K562 (cell line): ENCODE measurements at regions not wholly inside any gene's neighbourhood (a gene's known extent, or its start where the extent isn't known, plus 50 kb on each side); places are given as distances from the start of the nearest gene placed in this dataset.

Experiments
- ATAC-seq: fragments of 200-7000 bp; cut with Tn5 transposase; 3 replicates; pipeline ENCODE4 v1.9.1; 2020; ENCODE audit warnings: moderate library complexity
- BruUV-seq: library from RNA; stranded (reverse); fragments of 400-500 nt; replicated peaks from 2 replicates; lab custom pipeline; 2021; lab: Mats Ljungman, UMichigan
- CTCF ChIA-PET: fragments of 300-600 bp; formaldehyde crosslinking; extraction: SDS; loops from one replicate; lab custom pipeline; 2021; ENCODE audit warnings: low intra/inter-chr PET ratio; lab: Yijun Ruan, JAX
- POLR2A ChIA-PET: fragments of 300-600, 350-650 bp; sonication (Branson Sonifier 250); formaldehyde crosslinking; extraction: SDS; loops from one replicate; lab custom pipeline; 2021; ENCODE audit warnings: antibody characterized with exemption, inconsistent platforms; lab: Yijun Ruan, JAX
- DNase-seq, 4 experiments: peaks; one replicate each; pipeline versions ENCODE4 v3.0.0 to v3.0.0-alpha.2; 2011 to 2018; ENCODE audit warnings: low spot score in 3 of 4, mixed read lengths in 3 of 4; ENCODE audit errors: extremely low read depth in 1 of 4
- FAIRE-seq: peaks from 2 replicates; lab custom pipeline; 2011; peaks lifted over from hg19 to GRCh38; lab: Jason Lieb, UNC
- H2AFZ ChIP-seq: 2 replicates; pipeline ENCODE4 v1.6.0; 2011; ENCODE audit warnings: low read depth, low read length, control low read depth, inconsistent platforms
- H3K27ac ChIP-seq: fragments of 200-600 bp; 3 replicates; pipeline ENCODE4 v1.8.0; 2011; ENCODE audit warnings: low read depth, mild to moderate bottlenecking, control low read depth, inconsistent platforms, low read length, moderate library complexity, mixed read lengths; ENCODE audit errors: extremely low read depth
- H3K27me3 ChIP-seq, 2 experiments: fragments of 300-600 bp in 1 of 2; 2 replicates in 1 of 2; 3 replicates in 1 of 2; pipeline versions ENCODE4 v1.6.0 to v1.8.0; 2011; ENCODE audit warnings: inconsistent platforms in 2 of 2, low read length in 2 of 2, mild to moderate bottlenecking in 1 of 2, mixed read lengths in 1 of 2, moderate library complexity in 1 of 2; ENCODE audit not compliant: control insufficient read depth in 2 of 2, insufficient read depth in 2 of 2
- H3K36me3 ChIP-seq: fragments of 300-600 bp; 3 replicates; pipeline ENCODE4 v1.8.0; 2011; ENCODE audit warnings: mild to moderate bottlenecking, low read length, inconsistent platforms; ENCODE audit not compliant: control insufficient read depth, insufficient read depth
- H3K4me1 ChIP-seq, 2 experiments: fragments of 200-600 bp in 1 of 2; replicated peaks in 1 of 2; 2 replicates in 1 of 2; 3 replicates in 1 of 2; pipeline versions ENCODE4 v1.5.1 to v1.8.0; 2011; ENCODE audit warnings: inconsistent platforms in 2 of 2, low read length in 2 of 2, mild to moderate bottlenecking in 1 of 2, mixed read lengths in 1 of 2, moderate library complexity in 1 of 2; ENCODE audit not compliant: control insufficient read depth in 2 of 2, insufficient read depth in 2 of 2
- H3K4me2 ChIP-seq: 2 replicates; pipeline ENCODE4 v1.6.1; 2011; ENCODE audit warnings: low read length, control low read depth, inconsistent platforms, mixed read lengths; ENCODE audit not compliant: insufficient read depth
- H3K4me3 ChIP-seq: fragments of 200-600 bp; sonication (generic), shearing (Covaris generic); 2 replicates; pipeline ENCODE4 v1.5.1; 2016; ENCODE audit warnings: control low read depth, inconsistent platforms
- H3K79me2 ChIP-seq: fragments of 200-600 bp; 3 replicates; pipeline ENCODE4 v1.8.0; 2011; ENCODE audit warnings: low read length, inconsistent platforms; ENCODE audit not compliant: control insufficient read depth, insufficient read depth
- H3K9ac ChIP-seq, 2 experiments: 2 replicates each; pipeline versions ENCODE4 v1.6.0 to v1.6.1; 2011; ENCODE audit warnings: low read depth in 2 of 2, low read length in 2 of 2, control low read depth in 1 of 2, inconsistent platforms in 1 of 2, mild to moderate bottlenecking in 1 of 2, mixed read lengths in 1 of 2; ENCODE audit not compliant: insufficient read depth in 1 of 2
- H3K9me1 ChIP-seq: one replicate; pipeline ENCODE4 v1.6.0; 2011; ENCODE audit warnings: inconsistent platforms, mild to moderate bottlenecking, low read length, moderate library complexity; ENCODE audit not compliant: control insufficient read depth, insufficient read depth
- H3K9me3 ChIP-seq: replicated peaks from 2 replicates; pipeline ENCODE4 v1.5.1; 2011; ENCODE audit warnings: low read depth, low read length, inconsistent platforms; ENCODE audit not compliant: control insufficient read depth, insufficient read depth
- H4K20me1 ChIP-seq: replicated peaks from 2 replicates; pipeline ENCODE4 v1.6.1; 2011; ENCODE audit warnings: low read length, inconsistent platforms, mixed read lengths; ENCODE audit not compliant: control insufficient read depth, insufficient read depth
- ADNP ChIP-seq: fragments of 200-800 bp; sonication (Bioruptor generic); IDR thresholded peaks from 2 replicates; pipeline ENCODE4 v1.6.1; 2016; ENCODE audit warnings: missing genetic modification characterization, missing compliant biosample characterization
- FOXA3 ChIP-seq, 2 experiments: fragments of 450-650 bp in 1 of 2; sonication (generic) in 1 of 2; formaldehyde crosslinking; IDR thresholded peaks in 1 of 2; conservative IDR thresholded peaks in 1 of 2; 2 replicates each; pipeline versions ENCODE4 v1.4.0 to v1.8.0; 2020 to 2022; ENCODE audit warnings: mild to moderate bottlenecking in 2 of 2, missing genetic modification reagents in 1 of 2
- GATA2 ChIP-seq: sonication (generic); formaldehyde crosslinking; IDR thresholded peaks from 2 replicates; pipeline ENCODE4 v1.4.0; 2020; ENCODE audit warnings: mild to moderate bottlenecking, missing genetic modification reagents
- GTF2E2 ChIP-seq: fragments of 200-800 bp; sonication (Bioruptor generic); IDR thresholded peaks from 2 replicates; pipeline ENCODE4 v1.6.1; 2016; ENCODE audit warnings: missing genetic modification characterization, missing compliant biosample characterization
- HDAC3 ChIP-seq: fragments of 450-650 bp; IDR thresholded peaks from 2 replicates; pipeline ENCODE4 v1.6.1; 2018; ENCODE audit warnings: borderline replicate concordance, mild to moderate bottlenecking, moderate library complexity; ENCODE audit not compliant: partially characterized antibody
- KAT2B ChIP-seq: IDR thresholded peaks from one replicate; pipeline ENCODE4 v1.6.1; 2012; ENCODE audit warnings: low read depth, mild to moderate bottlenecking, control low read depth, inconsistent platforms, low read length, moderate library complexity
- KHSRP ChIP-seq: fragments of 450-650 bp; IDR thresholded peaks from 2 replicates; pipeline ENCODE4 v1.6.1; 2017
- MTA2 ChIP-seq: fragments of 450-650 bp; IDR thresholded peaks from 2 replicates; pipeline ENCODE4 v1.6.1; 2016; ENCODE audit warnings: low read depth
- PCBP2 ChIP-seq: fragments of 200-400 bp; formaldehyde crosslinking; IDR thresholded peaks from 2 replicates; pipeline ENCODE4 v1.6.1; 2018; ENCODE audit warnings: low read length, low read depth, mild to moderate bottlenecking, moderate library complexity; ENCODE audit not compliant: poor library complexity, severe bottlenecking
- PHB2 ChIP-seq: fragments of 450-650 bp; IDR thresholded peaks from 2 replicates; pipeline ENCODE4 v1.6.1; 2017; ENCODE audit warnings: low read depth
- RNF2 ChIP-seq: sonication (generic); IDR thresholded peaks from 2 replicates; pipeline ENCODE4 v1.6.1; 2016
- TARDBP ChIP-seq: fragments of 450-650 bp; IDR thresholded peaks from 2 replicates; pipeline ENCODE4 v1.6.1; 2016
- ZC3H8 ChIP-seq: fragments of 450-650 bp; IDR thresholded peaks from 2 replicates; pipeline ENCODE4 v1.6.1; 2017
- ZNF785 ChIP-seq: fragments of 250-450 bp; sonication (Bioruptor Pico); IDR thresholded peaks from 2 replicates; pipeline ENCODE4 v1.4.0; 2020; ENCODE audit warnings: mild to moderate bottlenecking
- ZNF79 ChIP-seq: fragments of 250-450 bp; sonication (Bioruptor Pico); IDR thresholded peaks from 2 replicates; pipeline ENCODE4 v1.4.0; 2020; ENCODE audit warnings: low read depth, mild to moderate bottlenecking, moderate library complexity
- WGBS: fragments of 100-300 bp; shearing (Covaris generic); methylation state at CpG from one replicate; pipeline ENCODE4 v1.1.6; 2016; ENCODE audit warnings: low coverage, mixed read lengths; ENCODE audit not compliant: insufficient coverage; ENCODE audit errors: missing lambda C conversion rate; 5-methylcytosine and 5-hydroxymethylcytosine counted together
- in situ Hi-C: fragments of 300-500 bp; cut with MboI; formaldehyde crosslinking; loops from 4 replicates; pipeline ENCODE4 v1.15.0; 2018; ENCODE audit warnings: inconsistent platforms, mixed read lengths
- intact Hi-C: fragments of 100-400 bp; cut with micrococcal nuclease; formaldehyde crosslinking; loops from 2 replicates; pipeline ENCODE4 v1.14.2; 2022
- TF ChIP-seq, protein P1 (sequence below): fragments of 250-450 bp; sonication (Bioruptor Pico); IDR thresholded peaks from 2 replicates; pipeline ENCODE4 v1.5.0; 2021; ENCODE audit warnings: mild to moderate bottlenecking, moderate library complexity
- TF ChIP-seq, protein P2 (sequence below): sonication (generic); formaldehyde crosslinking; IDR thresholded peaks from 2 replicates; pipeline ENCODE4 v1.9.0; 2022; ENCODE audit warnings: mild to moderate bottlenecking, missing genetic modification reagents
- TF ChIP-seq, protein P3 (sequence below): fragments of 450-650 bp; formaldehyde crosslinking; IDR thresholded peaks from 2 replicates; pipeline ENCODE4 v1.4.0; 2020; ENCODE audit warnings: mild to moderate bottlenecking
- TF ChIP-seq, protein P4 (sequence below): fragments of 250-450 bp; sonication (Bioruptor Pico); IDR thresholded peaks from 2 replicates; pipeline ENCODE4 v1.9.0; 2021; ENCODE audit warnings: mild to moderate bottlenecking

DNA sequence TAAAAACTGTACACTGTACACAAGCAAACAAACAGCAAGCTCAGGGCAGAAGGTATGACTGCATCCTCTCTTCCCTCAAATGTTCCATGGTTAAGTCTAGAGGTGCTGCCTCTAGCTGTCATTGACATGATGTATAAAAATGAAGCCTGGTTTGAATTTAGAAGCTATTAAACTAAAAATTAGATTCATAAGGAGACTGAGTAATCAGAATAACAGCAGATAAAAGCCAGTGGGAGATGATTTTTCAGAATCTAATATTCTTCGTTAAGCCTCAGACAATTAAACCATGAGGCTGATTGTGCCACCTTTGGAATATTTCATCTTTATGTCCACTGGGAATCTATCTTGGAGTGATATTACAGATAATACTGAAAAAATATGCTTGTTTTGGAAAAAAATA, 101.4 kb upstream of the ZC3H12C start:
- H3K79me2 ChIP-seq, result no peaks in the 10 kb centered on the region
- ChIA-PET CTCF (no interaction called here), POLR2A (no interaction called here)
- H3K36me3 ChIP-seq, result no peaks in the 10 kb centered on the region
- DNase-seq (no peak), FAIRE-seq (no peak), ATAC-seq (no peak)
- H3K9me3 ChIP-seq, result no peaks in the 10 kb centered on the region
- H3K4me1 ChIP-seq, result no peaks in the 10 kb centered on the region
- H3K9me1 ChIP-seq, result no peaks in the 10 kb centered on the region
- no peak overlapping the region for H3K27ac ChIP-seq
- intact Hi-C loops (loop anchor here (5.0 kb wide), 1 partner anchor 45 kb away; no protein-coding TSS in a partner anchor), in situ Hi-C loops (no loop called here)
- H3K27me3 ChIP-seq, result no peaks in the 10 kb centered on the region
- no peak overlapping the region for H3K4me2 ChIP-seq
- TF ChIP-seq ZC3H8 (no peak), ZNF785 (no peak), PHB2 (no peak), KAT2B (no peak), ZNF79 (CRISPR knock-in tag) (no peak), MTA2 (no peak), PCBP2 (no peak), RNF2 (no peak), ADNP (tag) (no peak), KHSRP (no peak), HDAC3 (no peak), GTF2E2 (tag) (no peak), FOXA3 (CRISPR knock-in tag; conservative IDR thresholded peaks at IDR 0.05 in 1 of 2, IDR thresholded peaks at IDR 0.05 in 1 of 2) (no peak), TARDBP (no peak), GATA2 (CRISPR knock-in tag) (no peak)
- TF ChIP-seq, protein P1, sequence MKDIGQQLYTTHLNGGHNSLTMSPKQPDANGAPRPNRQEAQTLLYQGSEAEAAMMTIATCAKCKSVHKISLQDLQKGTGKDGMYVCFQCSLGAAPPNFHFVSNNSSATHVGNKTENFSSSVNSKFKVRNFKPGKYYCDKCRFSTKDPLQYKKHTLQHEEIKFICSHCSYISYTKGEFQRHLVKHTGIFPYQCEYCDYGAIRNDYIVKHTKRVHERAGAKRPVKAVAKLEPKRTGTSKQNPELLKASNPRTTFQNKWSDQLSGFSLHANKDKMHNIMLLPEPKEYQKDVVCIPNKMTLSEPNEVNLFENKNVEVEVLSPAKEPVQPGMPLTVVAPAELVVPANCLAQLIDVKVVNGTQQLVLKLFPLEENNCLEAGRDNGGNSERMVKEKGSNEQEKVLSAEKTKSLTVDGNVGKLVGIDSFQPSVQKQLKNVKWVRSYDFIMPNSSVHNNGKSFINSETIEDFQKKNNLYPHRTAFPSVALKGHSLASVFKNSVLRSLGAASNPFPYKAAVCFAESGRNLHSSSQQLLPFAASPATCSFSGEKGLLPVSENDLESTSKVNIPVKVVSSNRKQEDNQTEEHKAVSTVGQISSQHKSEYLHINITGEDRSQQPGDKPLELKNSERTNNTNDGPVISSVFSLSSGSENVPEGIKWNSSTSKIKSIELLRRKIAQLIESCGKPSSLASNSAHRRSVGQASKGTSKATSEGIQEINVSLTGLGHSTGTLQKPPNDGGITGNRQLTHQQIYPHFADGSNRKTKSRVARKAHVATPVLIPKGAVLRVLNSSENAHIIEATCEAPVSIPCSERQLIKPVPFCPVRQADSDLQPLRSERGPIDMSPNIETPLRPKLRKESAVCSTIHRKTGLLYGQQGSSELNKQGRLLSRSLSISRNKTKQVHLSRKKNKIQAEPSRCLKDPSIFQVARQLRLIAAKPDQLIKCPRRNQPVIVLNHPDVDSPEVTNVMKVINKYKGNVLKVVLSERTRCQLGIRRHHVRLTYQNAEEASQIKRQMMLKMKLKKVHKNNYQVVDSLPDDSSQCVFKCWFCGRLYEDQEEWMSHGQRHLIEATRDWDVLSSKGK, result no peak
- TF ChIP-seq, protein P2, sequence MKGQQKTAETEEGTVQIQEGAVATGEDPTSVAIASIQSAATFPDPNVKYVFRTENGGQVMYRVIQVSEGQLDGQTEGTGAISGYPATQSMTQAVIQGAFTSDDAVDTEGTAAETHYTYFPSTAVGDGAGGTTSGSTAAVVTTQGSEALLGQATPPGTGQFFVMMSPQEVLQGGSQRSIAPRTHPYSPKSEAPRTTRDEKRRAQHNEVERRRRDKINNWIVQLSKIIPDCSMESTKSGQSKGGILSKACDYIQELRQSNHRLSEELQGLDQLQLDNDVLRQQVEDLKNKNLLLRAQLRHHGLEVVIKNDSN (CRISPR knock-in tag), result no peak
- TF ChIP-seq, protein P3, sequence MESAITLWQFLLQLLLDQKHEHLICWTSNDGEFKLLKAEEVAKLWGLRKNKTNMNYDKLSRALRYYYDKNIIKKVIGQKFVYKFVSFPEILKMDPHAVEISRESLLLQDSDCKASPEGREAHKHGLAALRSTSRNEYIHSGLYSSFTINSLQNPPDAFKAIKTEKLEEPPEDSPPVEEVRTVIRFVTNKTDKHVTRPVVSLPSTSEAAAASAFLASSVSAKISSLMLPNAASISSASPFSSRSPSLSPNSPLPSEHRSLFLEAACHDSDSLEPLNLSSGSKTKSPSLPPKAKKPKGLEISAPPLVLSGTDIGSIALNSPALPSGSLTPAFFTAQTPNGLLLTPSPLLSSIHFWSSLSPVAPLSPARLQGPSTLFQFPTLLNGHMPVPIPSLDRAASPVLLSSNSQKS (CRISPR knock-in tag), result no peak
- TF ChIP-seq, protein P4, sequence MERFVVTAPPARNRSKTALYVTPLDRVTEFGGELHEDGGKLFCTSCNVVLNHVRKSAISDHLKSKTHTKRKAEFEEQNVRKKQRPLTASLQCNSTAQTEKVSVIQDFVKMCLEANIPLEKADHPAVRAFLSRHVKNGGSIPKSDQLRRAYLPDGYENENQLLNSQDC (CRISPR knock-in tag), result no peak
- no peak overlapping the region for H2AFZ ChIP-seq
- no peaks in the 10 kb centered on the region for H4K20me1 ChIP-seq
- WGBS, result 46% methylated on average over 1 of the region's 1 CpG
- no TSS peak for BruUV-seq
- H3K4me3 ChIP-seq, result no peak overlapping the region
- no peak overlapping the region for H3K9ac ChIP-seq
